B cell (primary cell): ENCODE measurements at regions not wholly inside any gene's neighbourhood (a gene's known extent, or its start where the extent isn't known, plus 50 kb on each side); places are given as distances from the start of the nearest gene placed in this dataset.

Experiments used
- ATAC-seq: fragments of 200-7000 bp; cut with Tn5 transposase; one replicate; pipeline ENCODE4 v1.10.0; 2021; ENCODE audit warnings: low read depth, mild to moderate bottlenecking, moderate number of reproducible peaks, moderate library complexity
- CTCF ChIA-PET: fragments of 350-600 bp; sonication (Branson Sonifier 250); formaldehyde crosslinking; loops from one replicate; lab custom pipeline; 2021; ENCODE audit warnings: antibody characterized with exemption, inconsistent platforms; lab: Charles Lee
- POLR2A ChIA-PET: fragments of 350-600 bp; sonication (Branson Sonifier 250); formaldehyde crosslinking; loops from one replicate; lab custom pipeline; 2021; ENCODE audit warnings: antibody characterized with exemption; lab: Charles Lee
- DNase-seq: peaks from one replicate; pipeline ENCODE4 v3.0.0; 2013
- H2AFZ ChIP-seq: 2 replicates; pipeline ENCODE4 v1.6.1; 2012; ENCODE audit warnings: mild to moderate bottlenecking, low read depth, low read length; ENCODE audit not compliant: insufficient read depth, poor library complexity, severe bottlenecking
- H3K27ac ChIP-seq, 2 donors: 1 replicate in 1 of 2; 2 replicates in 1 of 2; pipeline ENCODE4 v1.5.1; 2012 to 2013; ENCODE audit warnings: low read length in 2 of 2, mild to moderate bottlenecking in 2 of 2, moderate library complexity in 1 of 2
- H3K27me3 ChIP-seq, 4 experiments: fragments of 200-600 bp in 1 of 4; sonication (generic) in 1 of 4; replicated peaks in 1 of 4; 1 replicate in 2 of 4; 2 replicates in 2 of 4; pipeline versions ENCODE4 v1.6.1 to v1.7.0; 2013 to 2016; ENCODE audit warnings: low read length in 3 of 4, mild to moderate bottlenecking in 2 of 4, mixed read lengths in 1 of 4, moderate library complexity in 1 of 4; ENCODE audit not compliant: insufficient read depth in 4 of 4, control insufficient read depth in 3 of 4; ENCODE audit errors: control extremely low read depth in 1 of 4
- H3K36me3 ChIP-seq, 2 experiments: replicated peaks in 1 of 2; 1 replicate in 1 of 2; 2 replicates in 1 of 2; pipeline versions ENCODE4 v1.6.1 to v1.7.1; 2013; ENCODE audit warnings: low read length in 1 of 2; ENCODE audit not compliant: insufficient read depth in 2 of 2, control insufficient read depth in 1 of 2; ENCODE audit errors: control extremely low read depth in 1 of 2, extremely low read depth in 1 of 2
- H3K4me1 ChIP-seq, 2 donors: fragments of 200-600 bp in 1 of 2; sonication (generic) in 1 of 2; 1 replicate in 1 of 2; 2 replicates in 1 of 2; pipeline versions ENCODE4 v1.5.1 to v1.6.1; 2013 to 2017; ENCODE audit warnings: low read length in 2 of 2; ENCODE audit not compliant: control insufficient read depth in 2 of 2, insufficient read depth in 2 of 2
- H3K4me2 ChIP-seq: replicated peaks from 2 replicates; pipeline ENCODE3; 2012; ENCODE audit warnings: mild to moderate bottlenecking, low read depth, low read length; ENCODE audit not compliant: poor library complexity, severe bottlenecking
- H3K4me3 ChIP-seq, 5 experiments: fragments of 200-600 bp in 1 of 5; sonication (generic) in 1 of 5; 1 replicate in 3 of 5; 2 replicates in 2 of 5; pipeline versions ENCODE4 v1.5.1 to v1.7.0; 2011 to 2016; ENCODE audit warnings: low read length in 4 of 5, mild to moderate bottlenecking in 4 of 5, low read depth in 2 of 5, control low read depth in 1 of 5, moderate library complexity in 1 of 5; ENCODE audit not compliant: insufficient read depth in 1 of 5; ENCODE audit errors: control extremely low read depth in 1 of 5, extremely low read depth in 1 of 5
- H3K79me2 ChIP-seq: fragments of 200-600 bp; sonication (generic); one replicate; pipeline ENCODE4 v1.6.0; 2016; ENCODE audit warnings: low read length; ENCODE audit not compliant: control insufficient read depth, insufficient read depth
- H3K9ac ChIP-seq: fragments of 200-600 bp; sonication (generic); 2 replicates; pipeline ENCODE4 v1.6.1; 2017; ENCODE audit warnings: mild to moderate bottlenecking, low read length, moderate library complexity
- H3K9me3 ChIP-seq, 3 donors: one replicate each; pipeline versions ENCODE4 v1.6.1 to v1.7.1; 2013; ENCODE audit warnings: low read length in 2 of 3; ENCODE audit not compliant: control insufficient read depth in 2 of 3, insufficient read depth in 1 of 3; ENCODE audit errors: control extremely low read depth in 1 of 3
- H4K20me1 ChIP-seq: 2 replicates; pipeline ENCODE4 v1.6.0; 2012; ENCODE audit warnings: mild to moderate bottlenecking, low read length; ENCODE audit not compliant: insufficient read depth, control insufficient read depth, poor library complexity, severe bottlenecking
- H3K27ac Mint-ChIP-seq: one replicate; pipeline ENCODE4 v1.8.0; 2021; ENCODE audit warnings: mixed read lengths
- H3K27me3 Mint-ChIP-seq: one replicate; pipeline ENCODE4 v1.8.0; 2021; ENCODE audit warnings: mixed read lengths
- H3K4me1 Mint-ChIP-seq: one replicate; pipeline ENCODE4 v1.8.0; 2021; ENCODE audit warnings: mixed read lengths
- H3K4me3 Mint-ChIP-seq: one replicate; pipeline ENCODE4 v1.8.0; 2021; ENCODE audit warnings: mixed read lengths
- H3K9me3 Mint-ChIP-seq: one replicate; pipeline ENCODE4 v1.8.0; 2022; ENCODE audit warnings: mixed read lengths; ENCODE audit not compliant: insufficient read depth
- EZH2 ChIP-seq: IDR thresholded peaks from 2 replicates; pipeline ENCODE4 v1.6.1; 2012; ENCODE audit warnings: borderline replicate concordance, low read depth, mild to moderate bottlenecking, moderate library complexity, low read length; ENCODE audit not compliant: insufficient read depth, poor library complexity, severe bottlenecking
- WGBS: methylation state at CpG from one replicate; pipeline ENCODE4 v1.1.5; 2013; ENCODE audit warnings: missing lambda C conversion rate; ENCODE audit not compliant: insufficient coverage; 5-methylcytosine and 5-hydroxymethylcytosine counted together
- intact Hi-C: fragments of 100-400 bp; cut with micrococcal nuclease; formaldehyde crosslinking; loops from one replicate; pipeline ENCODE4 v1.10.0; 2022
- TF ChIP-seq, protein P1 (sequence below): fragments of 200-600 bp; IDR thresholded peaks from one replicate; pipeline ENCODE4 v1.8.0; 2022; ENCODE audit warnings: antibody characterized with exemption, mild to moderate bottlenecking

DNA sequence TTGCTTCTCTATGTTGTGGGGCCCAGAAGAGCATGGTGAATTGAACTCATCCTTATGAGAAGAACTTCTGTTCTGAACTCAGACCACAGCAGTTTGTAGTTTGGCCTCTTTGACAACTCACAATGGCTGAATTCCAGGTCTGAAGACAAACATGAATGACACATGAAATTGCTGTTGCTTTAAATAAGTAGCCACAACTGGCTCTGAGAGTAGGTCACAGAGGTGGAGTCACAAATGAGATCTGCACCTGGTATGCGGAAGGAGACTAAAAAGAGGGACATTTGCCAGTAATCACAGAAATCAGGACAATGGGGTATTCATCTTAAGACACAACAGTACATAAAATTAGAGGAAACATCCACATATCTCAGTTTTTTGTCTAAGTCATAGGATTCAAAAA, 290.3 kb upstream of the MMADHC start:
- no peak overlapping the region for H3K27ac Mint-ChIP-seq
- H3K4me1 Mint-ChIP-seq = no peaks in the 10 kb centered on the region
- Histone ChIP-seq H3K4me1 (no peaks in the 10 kb centered on the region), H3K36me3 (no peaks in the 10 kb centered on the region), H3K79me2 (no peaks in the 10 kb centered on the region), H3K9me3 (no peaks in the 10 kb centered on the region), H3K27me3 (no peaks in the 10 kb centered on the region), H3K9ac (no peak overlapping the region), H2AFZ (no peak overlapping the region), H3K27ac (no peak overlapping the region), H3K4me3 (no peak overlapping the region), H3K4me2 (no peak overlapping the region), H4K20me1 (no peaks in the 10 kb centered on the region)
- no peak for ATAC-seq
- no peaks in the 10 kb centered on the region for H3K27me3 Mint-ChIP-seq
- ChIA-PET CTCF (no interaction called here), POLR2A (no interaction called here)
- WGBS = no CpG with 5 or more reads among the region's 1 CpG
- H3K4me3 Mint-ChIP-seq = no peak overlapping the region
- TF ChIP-seq, protein P1, sequence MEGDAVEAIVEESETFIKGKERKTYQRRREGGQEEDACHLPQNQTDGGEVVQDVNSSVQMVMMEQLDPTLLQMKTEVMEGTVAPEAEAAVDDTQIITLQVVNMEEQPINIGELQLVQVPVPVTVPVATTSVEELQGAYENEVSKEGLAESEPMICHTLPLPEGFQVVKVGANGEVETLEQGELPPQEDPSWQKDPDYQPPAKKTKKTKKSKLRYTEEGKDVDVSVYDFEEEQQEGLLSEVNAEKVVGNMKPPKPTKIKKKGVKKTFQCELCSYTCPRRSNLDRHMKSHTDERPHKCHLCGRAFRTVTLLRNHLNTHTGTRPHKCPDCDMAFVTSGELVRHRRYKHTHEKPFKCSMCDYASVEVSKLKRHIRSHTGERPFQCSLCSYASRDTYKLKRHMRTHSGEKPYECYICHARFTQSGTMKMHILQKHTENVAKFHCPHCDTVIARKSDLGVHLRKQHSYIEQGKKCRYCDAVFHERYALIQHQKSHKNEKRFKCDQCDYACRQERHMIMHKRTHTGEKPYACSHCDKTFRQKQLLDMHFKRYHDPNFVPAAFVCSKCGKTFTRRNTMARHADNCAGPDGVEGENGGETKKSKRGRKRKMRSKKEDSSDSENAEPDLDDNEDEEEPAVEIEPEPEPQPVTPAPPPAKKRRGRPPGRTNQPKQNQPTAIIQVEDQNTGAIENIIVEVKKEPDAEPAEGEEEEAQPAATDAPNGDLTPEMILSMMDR = no peak
- no peak for TF ChIP-seq EZH2
- intact Hi-C loops = no loop called here
- peaks cover 2% of the 10 kb centered on the region for H3K9me3 Mint-ChIP-seq
- DNase-seq = no peak

DNA sequence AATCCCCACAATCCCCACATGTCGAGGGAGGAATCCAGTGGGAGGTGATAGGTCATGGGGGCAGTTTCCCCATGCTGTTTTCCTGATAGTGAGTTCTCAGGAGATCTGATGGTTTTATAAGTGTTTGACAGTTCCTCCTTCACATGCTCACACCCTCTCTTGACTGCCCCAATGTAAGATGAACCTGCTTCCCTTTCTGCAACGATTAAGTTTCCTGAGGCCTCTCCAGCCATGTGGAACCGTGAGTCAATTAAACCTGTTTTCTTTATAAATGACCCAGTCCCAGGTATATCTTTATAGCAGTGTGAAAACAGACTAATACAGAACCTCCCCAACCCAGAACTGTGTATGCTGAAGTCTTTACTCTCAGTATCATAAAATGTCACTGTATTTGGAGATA, 289.5 kb upstream of the MMADHC start:
- H3K27ac ChIP-seq = no peak overlapping the region
- WGBS = 40% methylated on average over 1 of the region's 3 CpGs
- ChIA-PET CTCF (no interaction called here), POLR2A (no interaction called here)
- Mint-ChIP-seq H3K27ac (no peak overlapping the region), H3K4me1 (no peaks in the 10 kb centered on the region), H3K27me3 (no peaks in the 10 kb centered on the region), H3K9me3 (peaks cover 2% of the 10 kb centered on the region), H3K4me3 (no peak overlapping the region)
- DNase-seq (no peak), ATAC-seq (no peak)
- H3K4me1 ChIP-seq = no peaks in the 10 kb centered on the region
- no peaks in the 10 kb centered on the region for H4K20me1 ChIP-seq
- intact Hi-C loops = no loop called here
- no peaks in the 10 kb centered on the region for H3K79me2 ChIP-seq
- TF ChIP-seq, protein P1 = no peak
- TF ChIP-seq EZH2 = no peak
- no peaks in the 10 kb centered on the region for H3K27me3 ChIP-seq
- H3K9me3 ChIP-seq = no peaks in the 10 kb centered on the region
- no peak overlapping the region for H3K9ac ChIP-seq
- H2AFZ ChIP-seq = no peak overlapping the region
- H3K36me3 ChIP-seq = no peaks in the 10 kb centered on the region
- H3K4me2 ChIP-seq = no peak overlapping the region
- no peak overlapping the region for H3K4me3 ChIP-seq
